ENCODE measurements at regions not wholly inside any gene's neighbourhood (a gene's known extent, or its start where the extent isn't known, plus 50 kb on each side); places are given as distances from the start of the nearest gene placed in this dataset.

DNA sequence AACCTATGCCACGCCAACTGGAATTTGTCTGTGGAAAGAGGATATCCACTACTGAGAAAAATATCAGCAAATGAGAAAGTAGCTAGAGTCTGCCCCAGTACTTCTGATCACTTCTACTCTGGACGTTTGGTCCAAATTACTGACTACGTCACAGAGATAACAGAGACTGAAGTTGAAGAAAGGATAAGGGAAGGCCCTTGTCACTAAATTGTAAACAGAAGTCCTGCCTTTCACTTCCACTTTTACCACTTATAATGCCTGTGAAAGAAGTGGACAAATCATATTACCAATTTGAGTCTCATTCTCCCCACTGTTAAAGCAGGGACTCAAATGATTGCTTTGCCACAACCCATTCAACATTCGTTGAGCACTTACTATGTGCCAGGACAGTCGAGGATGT, 173.9 kb upstream of the ERBB4 start:
- TF ChIP-seq, protein P1, sequence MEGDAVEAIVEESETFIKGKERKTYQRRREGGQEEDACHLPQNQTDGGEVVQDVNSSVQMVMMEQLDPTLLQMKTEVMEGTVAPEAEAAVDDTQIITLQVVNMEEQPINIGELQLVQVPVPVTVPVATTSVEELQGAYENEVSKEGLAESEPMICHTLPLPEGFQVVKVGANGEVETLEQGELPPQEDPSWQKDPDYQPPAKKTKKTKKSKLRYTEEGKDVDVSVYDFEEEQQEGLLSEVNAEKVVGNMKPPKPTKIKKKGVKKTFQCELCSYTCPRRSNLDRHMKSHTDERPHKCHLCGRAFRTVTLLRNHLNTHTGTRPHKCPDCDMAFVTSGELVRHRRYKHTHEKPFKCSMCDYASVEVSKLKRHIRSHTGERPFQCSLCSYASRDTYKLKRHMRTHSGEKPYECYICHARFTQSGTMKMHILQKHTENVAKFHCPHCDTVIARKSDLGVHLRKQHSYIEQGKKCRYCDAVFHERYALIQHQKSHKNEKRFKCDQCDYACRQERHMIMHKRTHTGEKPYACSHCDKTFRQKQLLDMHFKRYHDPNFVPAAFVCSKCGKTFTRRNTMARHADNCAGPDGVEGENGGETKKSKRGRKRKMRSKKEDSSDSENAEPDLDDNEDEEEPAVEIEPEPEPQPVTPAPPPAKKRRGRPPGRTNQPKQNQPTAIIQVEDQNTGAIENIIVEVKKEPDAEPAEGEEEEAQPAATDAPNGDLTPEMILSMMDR (conservative IDR thresholded peaks at IDR 0.05): no peak
- Histone ChIP-seq H2AK5ac (ENCODE audit: insufficient read length, low read length) (no peak overlapping the region), H4K20me1 (ENCODE audit: control insufficient read depth, insufficient read depth, insufficient read length) (no peaks in the 10 kb centered on the region), H4K8ac (replicated peaks; ENCODE audit: insufficient read length, low read depth, low read length) (no peak overlapping the region), H3K9me3 (ENCODE audit: control insufficient read depth, low read depth, low read length) (no peaks in the 10 kb centered on the region), H2AFZ (ENCODE audit: low read length) (no peak overlapping the region), H3K79me1 (ENCODE audit: insufficient read depth, low read depth, low read length, poor library complexity, severe bottlenecking) (no peaks in the 10 kb centered on the region), H3K4ac (ENCODE audit: low read depth, low read length) (no peak overlapping the region), H2BK20ac (ENCODE audit: low read depth, low read length, poor library complexity, severe bottlenecking) (no peak overlapping the region), H2BK12ac (ENCODE audit: insufficient read length, low read depth, low read length) (no peak overlapping the region), H3K18ac (ENCODE audit: insufficient read length, low read depth, low read length) (no peak overlapping the region), H3K9ac (ENCODE audit: extremely low read depth, insufficient read length, low read length) (no peak overlapping the region), H2BK5ac (ENCODE audit: insufficient read length, low read length) (no peak overlapping the region), H4K5ac (ENCODE audit: insufficient read length, low read depth, low read length) (no peak overlapping the region), H2BK120ac (ENCODE audit: low read depth, low read length, poor library complexity, severe bottlenecking) (no peak overlapping the region), H3T11ph (ENCODE audit: low read length) (no peak overlapping the region), H3K4me1 (ENCODE audit: insufficient read depth, low read length) (no peaks in the 10 kb centered on the region), H3K79me2 (ENCODE audit: insufficient read depth, low read length) (no peaks in the 10 kb centered on the region), H3K27me3 (ENCODE audit: insufficient read depth, low read length) (no peaks in the 10 kb centered on the region), H3K23ac (ENCODE audit: insufficient read length, low read depth, low read length) (no peak overlapping the region), H3K14ac (ENCODE audit: insufficient read depth, low read length) (no peak overlapping the region), H3K23me2 (ENCODE audit: insufficient read length, low read depth, low read length, poor library complexity, severe bottlenecking) (no peaks in the 10 kb centered on the region), H4K91ac (ENCODE audit: insufficient read length, low read depth, low read length) (no peak overlapping the region), H3K27ac (ENCODE audit: insufficient read length, low read depth, low read length) (no peak overlapping the region), H3K4me2 (ENCODE audit: insufficient read depth, insufficient read length, low read length) (no peak overlapping the region), H2BK15ac (ENCODE audit: low read depth, low read length) (no peak overlapping the region), H3K56ac (ENCODE audit: insufficient read length, low read depth, low read length) (no peak overlapping the region)
- Mint-ChIP-seq H3K9me3 (no peaks in the 10 kb centered on the region), H3K4me3 (no peak overlapping the region), H3K27me3 (ENCODE audit: low read depth) (no peaks in the 10 kb centered on the region), H3K4me1 (peaks cover 2 to 7% of the 10 kb centered on the region in 2 experiments), H3K27ac (no peak overlapping the region), H3K36me3 (ENCODE audit: insufficient read depth in 1 of 3, low read depth in 3 of 3) (no peaks in the 10 kb centered on the region; a peak in 1 of 7 replicates)
- DNase-seq: no peak
- WGBS (ENCODE audit: extremely low coverage, insufficient read length, low lambda C conversion rate): no CpG with 5 or more reads among the region's 5 CpGs
